ENCODE measurements at regions not wholly inside any gene's neighbourhood (a gene's known extent, or its start where the extent isn't known, plus 50 kb on each side); places are given as distances from the start of the nearest gene placed in this dataset.

DNA sequence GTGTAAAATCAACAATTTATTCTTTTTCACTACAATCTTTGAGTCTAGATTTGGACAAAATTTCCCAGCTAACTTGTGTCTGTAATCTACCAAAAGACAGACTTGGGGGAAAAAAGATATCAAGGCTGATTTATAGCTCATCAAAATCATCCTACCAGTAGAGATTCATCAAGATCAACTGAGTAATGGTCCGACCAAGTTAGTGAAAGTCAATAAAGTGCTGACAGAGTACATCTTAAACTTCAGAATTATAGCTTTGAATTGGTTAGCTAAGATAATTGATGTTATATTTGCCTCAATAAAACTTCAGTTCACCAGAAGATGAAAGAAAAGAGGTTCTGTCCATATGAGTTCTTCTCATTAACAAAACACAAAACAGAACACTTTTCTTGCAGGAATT is 207.1 kb upstream of the KYNU start:
- 56 to 68% (median 63%) methylated on average over 1 of the region's 1 CpG for WGBS, 4 donors
- H3K9me3 ChIP-seq (replicated peaks in 1 of 3): no peaks in the 10 kb centered on the region
- no peak overlapping the region for H3K4me3 ChIP-seq
- DNase-seq: no peak
- no peaks in the 10 kb centered on the region for H3K4me1 ChIP-seq (replicated peaks in 1 of 2)
- no peak overlapping the region for H3K27ac ChIP-seq
- TF ChIP-seq CTCF (IDR thresholded peaks at IDR 0.05): no peak
- H3K36me3 ChIP-seq (replicated peaks in 1 of 2): no peaks in the 10 kb centered on the region
- intact Hi-C loops (cut with DNase I): no loop called here
- no peaks in the 10 kb centered on the region for H3K27me3 ChIP-seq

DNA sequence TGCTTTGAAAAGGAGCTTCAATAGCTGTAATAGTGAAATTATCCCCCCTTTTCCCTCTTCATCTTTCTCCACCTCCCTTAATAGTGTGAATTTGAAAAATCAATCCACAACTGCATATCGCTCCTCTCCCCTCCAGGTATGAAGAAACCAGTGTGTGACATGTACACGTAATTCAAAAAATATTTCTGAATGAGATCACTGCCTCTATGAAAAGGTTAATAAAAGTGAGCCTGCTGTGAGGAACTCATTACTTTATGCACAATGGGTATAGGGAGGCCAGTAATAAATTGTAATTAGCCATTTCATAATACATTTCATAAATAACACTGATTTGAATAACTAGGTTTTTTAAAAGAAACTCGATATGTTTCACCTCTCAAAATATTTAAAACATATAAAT is 209.0 kb upstream of the KYNU start:
- H3K36me3 ChIP-seq (replicated peaks in 1 of 2): no peaks in the 10 kb centered on the region
- H3K9me3 ChIP-seq (replicated peaks in 1 of 3): no peaks in the 10 kb centered on the region
- H3K27ac ChIP-seq: no peak overlapping the region
- no peaks in the 10 kb centered on the region for H3K4me1 ChIP-seq (replicated peaks in 1 of 2)
- no peak overlapping the region for H3K4me3 ChIP-seq
- 78 to 90% (median 87%) methylated on average over 3 of the region's 3 CpGs for WGBS, 4 donors
- no peak for DNase-seq
- TF ChIP-seq POLR2A (IDR thresholded peaks at IDR 0.05) (no peak), CTCF (IDR thresholded peaks at IDR 0.05) (no peak)
- no peaks in the 10 kb centered on the region for H3K27me3 ChIP-seq
- intact Hi-C loops (cut with DNase I): no loop called here

- no peaks in the 10 kb centered on the region for H3K27me3 ChIP-seq
- TF ChIP-seq CTCF (IDR thresholded peaks at IDR 0.05) (no peak), POLR2A (IDR thresholded peaks at IDR 0.05) (no peak)
- intact Hi-C loops (cut with DNase I): no loop called here
- H3K27ac ChIP-seq: no peak overlapping the region
- no peaks in the 10 kb centered on the region for H3K4me1 ChIP-seq (replicated peaks in 1 of 2)
- H3K4me3 ChIP-seq: no peak overlapping the region
- 81 to 86% (median 84%) methylated on average over 3 of the region's 3 CpGs for WGBS, 4 donors
- no peaks in the 10 kb centered on the region for H3K36me3 ChIP-seq (replicated peaks in 1 of 2)
- no peaks in the 10 kb centered on the region for H3K9me3 ChIP-seq (replicated peaks in 1 of 3)
- no peak for DNase-seq
These were observed 212.2 kb upstream of the KYNU start for GRCh38 chr2:142665241-142665640.

DNA sequence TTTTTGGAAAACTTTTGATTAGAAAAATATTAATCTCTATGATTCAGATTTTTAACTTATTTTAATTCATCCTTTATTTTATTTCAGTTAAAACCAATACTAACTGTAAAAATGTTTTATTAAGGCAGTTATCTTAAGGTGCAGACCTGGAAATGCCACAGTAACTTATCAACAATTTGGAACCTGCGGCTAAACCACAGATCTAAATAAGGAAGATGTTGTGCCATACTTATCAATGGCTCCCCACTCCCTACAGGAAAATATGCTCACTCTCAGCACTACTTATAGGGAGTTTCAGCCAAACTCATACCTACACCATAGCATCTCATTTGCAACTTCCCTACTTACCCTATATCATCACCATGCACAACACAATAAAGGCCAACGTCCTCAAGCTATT is 226.9 kb upstream of the KYNU start:
- Histone ChIP-seq H3K9me3 (replicated peaks in 1 of 3) (no peaks in the 10 kb centered on the region), H3K4me3 (no peak overlapping the region), H3K4me1 (replicated peaks in 1 of 2) (no peaks in the 10 kb centered on the region), H3K36me3 (replicated peaks in 1 of 2) (no peaks in the 10 kb centered on the region), H3K27ac (no peak overlapping the region), H3K27me3 (no peaks in the 10 kb centered on the region)
- DNase-seq: no peak
- 76 to 85% (median 79%) methylated on average over 2 of the region's 2 CpGs for WGBS, 4 donors
- TF ChIP-seq CTCF (IDR thresholded peaks at IDR 0.05) (no peak), POLR2A (IDR thresholded peaks at IDR 0.05) (no peak)
- intact Hi-C loops (cut with DNase I): no loop called here

All from adrenal gland (tissue), 9 donors.